ENCODE measurements at regions not wholly inside any gene's neighbourhood (a gene's known extent, or its start where the extent isn't known, plus 50 kb on each side); places are given as distances from the start of the nearest gene placed in this dataset.
A peak's percentile ranks its signal among the peaks of the same experiment; 100 is the strongest.

GRCh38 chr13:73681015-73681414, 453.2 kb downstream of the KLF12 start:
- intact Hi-C loops (cut with DNase I) = no loop called here
- no peak for DNase-seq (ENCODE audit: low spot score)

- intact Hi-C loops (cut with DNase I) = no loop called here
- DNase-seq (ENCODE audit: low spot score) = no peak
Observed at GRCh38 chr13:73677048-73677601, 457.1 kb downstream of the KLF12 start.

GRCh38 chr13:73676550-73677047, 457.6 kb downstream of the KLF12 start:
- intact Hi-C loops (cut with DNase I) = no loop called here

GRCh38 chr13:73675821-73676220, 458.4 kb downstream of the KLF12 start:
- intact Hi-C loops (cut with DNase I) = no loop called here
- DNase-seq (ENCODE audit: low spot score) = no peak

More at GRCh38 chr13:73676550-73677047, 457.6 kb downstream of the KLF12 start:
- DNase-seq (ENCODE audit: low spot score) = no peak

- intact Hi-C loops (cut with DNase I) = no loop called here
- no peak for DNase-seq (ENCODE audit: low spot score)
Observed at GRCh38 chr13:73674570-73674969, 459.6 kb downstream of the KLF12 start.

DNA sequence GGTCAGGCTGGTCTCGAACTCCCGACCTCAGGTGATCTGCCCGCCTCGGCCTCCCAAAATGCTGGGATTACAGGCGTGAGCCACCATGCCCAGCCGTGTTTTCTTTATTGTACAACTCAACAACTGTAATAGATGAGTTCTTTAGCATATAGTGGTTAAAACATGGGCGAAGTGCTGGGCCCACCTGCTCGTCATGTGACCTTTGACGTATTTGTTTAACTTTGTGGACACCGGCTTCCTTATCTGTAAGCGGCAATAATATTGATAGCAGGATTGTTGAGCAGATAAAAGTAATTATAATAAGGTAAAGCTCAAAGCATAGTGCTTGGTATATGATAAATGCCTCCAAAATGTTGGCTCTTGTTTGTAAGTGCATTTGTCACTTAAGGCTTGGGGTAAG, 460.3 kb downstream of the KLF12 start:
- DNase-seq (ENCODE audit: low spot score) = no peak
- intact Hi-C loops (cut with DNase I) = no loop called here

DNA sequence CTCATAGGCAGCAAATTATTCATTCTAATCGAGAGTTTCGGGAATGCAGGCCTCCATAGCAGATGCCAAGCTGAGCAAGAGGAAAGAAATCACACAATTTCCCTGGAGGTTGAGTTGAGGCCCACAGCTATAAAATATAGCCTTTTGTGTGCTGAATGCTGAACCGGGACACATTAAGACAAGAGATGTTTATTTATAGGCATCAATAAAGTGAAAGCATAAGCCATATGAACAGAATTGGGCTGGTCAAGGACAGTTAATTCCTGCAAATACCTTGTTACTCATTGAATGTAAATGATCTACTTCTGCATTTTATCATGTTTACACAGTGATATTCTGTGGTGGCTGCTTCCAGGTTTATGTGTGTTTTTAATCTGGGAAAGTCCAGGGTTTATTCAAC, 461.7 kb downstream of the KLF12 start:
- intact Hi-C loops (cut with DNase I) = no loop called here
- DNase-seq (ENCODE audit: low spot score) = no peak

- DNase-seq (ENCODE audit: low spot score) = no peak
- intact Hi-C loops (cut with DNase I) = no loop called here
Observed at GRCh38 chr13:73671732-73672131, 462.5 kb downstream of the KLF12 start.

DNA sequence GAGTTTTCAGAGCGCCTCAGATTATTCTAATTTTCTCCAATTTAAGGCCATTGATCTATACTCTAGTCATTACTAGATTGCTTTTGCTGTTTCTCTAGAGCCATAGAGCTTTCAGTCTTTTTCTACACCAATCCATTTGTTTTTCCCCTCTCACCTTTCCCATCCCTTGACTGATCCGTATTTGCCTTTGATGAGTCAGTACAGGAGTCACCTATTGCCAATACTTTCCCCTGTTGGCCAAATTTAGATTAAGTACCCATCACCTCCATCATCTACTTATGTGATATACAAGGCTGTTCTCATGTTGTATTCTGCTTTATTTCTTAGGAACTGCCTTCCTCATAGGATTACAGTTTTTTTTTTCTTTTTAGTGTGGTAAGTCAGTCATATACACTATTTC, 463.2 kb downstream of the KLF12 start:
- intact Hi-C loops (cut with DNase I) = no loop called here
- DNase-seq (ENCODE audit: low spot score) = no peak

GRCh38 chr13:73667756-73668155, 466.4 kb downstream of the KLF12 start:
- no peak for DNase-seq (ENCODE audit: low spot score)
- intact Hi-C loops (cut with DNase I) = no loop called here

- intact Hi-C loops (cut with DNase I) = no loop called here
- no peak for DNase-seq (ENCODE audit: low spot score)
Observed at GRCh38 chr13:73665261-73665660, 468.9 kb downstream of the KLF12 start.

DNA sequence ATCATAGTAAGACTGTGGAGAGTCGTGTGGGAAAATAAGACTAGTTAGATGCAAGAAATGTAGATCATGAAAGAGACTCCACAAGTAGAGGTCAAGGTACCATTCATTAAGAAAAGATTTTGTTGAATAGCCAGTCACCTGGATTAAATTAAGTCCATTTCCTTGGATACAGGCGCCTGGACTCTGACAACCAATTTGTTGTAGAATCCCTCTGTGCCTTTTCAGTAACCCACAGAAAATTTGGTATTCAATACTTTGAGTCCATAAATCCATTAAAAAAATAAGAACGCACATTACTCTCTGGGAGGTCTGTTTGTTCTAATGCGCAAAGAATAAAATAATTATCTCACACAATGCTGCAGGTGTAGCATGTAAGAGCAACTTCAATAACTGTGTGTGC, 469.4 kb downstream of the KLF12 start:
- intact Hi-C loops (cut with DNase I) = no loop called here
- no peak for DNase-seq (ENCODE audit: low spot score)

GRCh38 chr13:73662833-73663232, 471.4 kb downstream of the KLF12 start:
- no peak for DNase-seq (ENCODE audit: low spot score)
- intact Hi-C loops (cut with DNase I) = no loop called here

GRCh38 chr13:73661687-73662425, 472.3 kb downstream of the KLF12 start:
- intact Hi-C loops (cut with DNase I) = no loop called here
- no peak for DNase-seq (ENCODE audit: low spot score)

- intact Hi-C loops (cut with DNase I) = no loop called here
- DNase-seq (ENCODE audit: low spot score) = no peak
Observed at GRCh38 chr13:73661066-73661465, 473.1 kb downstream of the KLF12 start.

- DNase-seq (ENCODE audit: low spot score) = no peak
- intact Hi-C loops (cut with DNase I) = no loop called here
Observed at GRCh38 chr13:73658639-73659038, 475.6 kb downstream of the KLF12 start.

DNA sequence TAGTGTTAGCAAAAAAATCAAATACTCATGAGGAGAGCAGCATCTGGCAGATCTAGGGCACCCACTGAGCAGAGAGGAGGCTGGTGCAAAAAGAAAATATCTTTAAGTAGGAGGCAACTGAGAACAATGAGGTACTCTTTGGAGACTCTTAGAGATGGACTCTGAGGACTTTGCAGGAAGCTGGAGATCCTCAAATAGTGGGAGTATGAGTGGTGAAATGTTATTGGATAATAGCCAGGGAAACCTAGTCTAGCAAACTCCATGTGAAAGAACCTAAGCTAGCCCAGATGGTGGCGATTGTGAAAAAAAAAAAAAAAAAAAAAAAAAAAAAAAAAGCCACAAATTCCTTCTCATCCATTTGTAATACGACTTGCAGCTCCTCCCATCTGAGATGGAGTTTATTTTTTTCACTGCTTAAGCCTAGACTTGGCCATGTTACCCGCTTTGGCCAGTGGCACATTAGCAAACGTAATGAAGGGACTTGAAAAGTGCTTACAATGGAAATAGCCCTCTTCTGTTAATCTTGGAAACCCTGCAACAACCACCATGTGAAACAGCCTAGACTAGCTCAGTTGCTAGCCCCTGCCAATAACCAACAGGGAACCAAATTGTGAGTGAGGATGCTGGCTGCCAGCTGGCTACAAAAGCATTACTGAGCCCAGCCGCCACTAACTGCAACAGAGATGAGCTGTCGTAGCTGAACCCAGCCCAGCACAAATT, 476.2 kb downstream of the KLF12 start:
- intact Hi-C loops (cut with DNase I) = no loop called here

GRCh38 chr13:73656863-73657262, 477.3 kb downstream of the KLF12 start:
- no peak for DNase-seq (ENCODE audit: low spot score)
- intact Hi-C loops (cut with DNase I) = no loop called here

More for the DNA sequence above, 476.2 kb downstream of the KLF12 start:
- DNase-seq (ENCODE audit: low spot score) = peak; percentile 89

GRCh38 chr13:73653688-73654087, 480.5 kb downstream of the KLF12 start:
- no peak for DNase-seq (ENCODE audit: low spot score)
- intact Hi-C loops (cut with DNase I) = no loop called here

- no peak for DNase-seq (ENCODE audit: low spot score)
- intact Hi-C loops (cut with DNase I) = loop anchor here in 1 of 2 donors (5.0 kb wide), 1 partner anchor 665 kb away; no protein-coding TSS in a partner anchor
Observed at GRCh38 chr13:73647417-73647816, 486.8 kb downstream of the KLF12 start.

Measured in posterior vena cava (tissue), 2 donors.